ENCODE measurements at regions not wholly inside any gene's neighbourhood (a gene's known extent, or its start where the extent isn't known, plus 50 kb on each side); places are given as distances from the start of the nearest gene placed in this dataset.

- TF ChIP-seq CTCF (conservative IDR thresholded peaks at IDR 0.05; ENCODE audit: low read depth in 2 of 2) (no peak), NANOG (IDR thresholded peaks at IDR 0.05; ENCODE audit: borderline replicate concordance) (no peak)
These were observed 97.0 kb downstream of the FOXD1 start for GRCh38 chr5:73351593-73351992.
